ENCODE measurements at regions not wholly inside any gene's neighbourhood (a gene's known extent, or its start where the extent isn't known, plus 50 kb on each side); places are given as distances from the start of the nearest gene placed in this dataset.

GRCh38 chr15:26433060-26433459 is 339.8 kb downstream of the GABRB3 start:
- no peak overlapping the region for H3K4me3 Mint-ChIP-seq
- H3K36me3 Mint-ChIP-seq (ENCODE audit: low read depth) = no peaks in the 10 kb centered on the region
- H3K9me3 Mint-ChIP-seq = peaks cover 54% of the 10 kb centered on the region

GRCh38 chr15:26421065-26421464 is 351.8 kb downstream of the GABRB3 start:
- no peaks in the 10 kb centered on the region for H3K4me1 Mint-ChIP-seq (ENCODE audit: low read depth)
- H3K9me3 Mint-ChIP-seq = peaks cover 23% of the 10 kb centered on the region
- no peaks in the 10 kb centered on the region for H3K27me3 Mint-ChIP-seq (ENCODE audit: low read depth)
- no peaks in the 10 kb centered on the region for H3K36me3 Mint-ChIP-seq (ENCODE audit: low read depth)
- DNase-seq (ENCODE audit: low spot score) = no peak
- H3K4me3 Mint-ChIP-seq = no peak overlapping the region
- no peak overlapping the region for H3K27ac Mint-ChIP-seq

More at GRCh38 chr15:26433060-26433459, 339.8 kb downstream of the GABRB3 start:
- Mint-ChIP-seq H3K4me1 (ENCODE audit: low read depth) (no peaks in the 10 kb centered on the region), H3K27ac (no peak overlapping the region), H3K27me3 (ENCODE audit: low read depth) (no peaks in the 10 kb centered on the region)
- no peak for DNase-seq (ENCODE audit: low spot score)

GRCh38 chr15:26395624-26396023 is 377.2 kb downstream of the GABRB3 start:
- no peaks in the 10 kb centered on the region for H3K36me3 Mint-ChIP-seq (ENCODE audit: low read depth)
- no peak overlapping the region for H3K27ac Mint-ChIP-seq
- no peak for DNase-seq (ENCODE audit: low spot score)
- H3K4me1 Mint-ChIP-seq (ENCODE audit: low read depth) = no peaks in the 10 kb centered on the region
- no peaks in the 10 kb centered on the region for H3K27me3 Mint-ChIP-seq (ENCODE audit: low read depth)
- H3K9me3 Mint-ChIP-seq = peaks cover 12% of the 10 kb centered on the region
- no peak overlapping the region for H3K4me3 Mint-ChIP-seq

GRCh38 chr15:26394801-26395200 is 378.1 kb downstream of the GABRB3 start:
- no peak for DNase-seq (ENCODE audit: low spot score)
- no peaks in the 10 kb centered on the region for H3K36me3 Mint-ChIP-seq (ENCODE audit: low read depth)

GRCh38 chr15:26392956-26393355 is 379.9 kb downstream of the GABRB3 start:
- Mint-ChIP-seq H3K36me3 (ENCODE audit: low read depth) (no peaks in the 10 kb centered on the region), H3K27ac (no peak overlapping the region), H3K27me3 (ENCODE audit: low read depth) (no peaks in the 10 kb centered on the region), H3K4me1 (ENCODE audit: low read depth) (no peaks in the 10 kb centered on the region), H3K4me3 (no peak overlapping the region), H3K9me3 (peaks cover 32% of the 10 kb centered on the region)
- DNase-seq (ENCODE audit: low spot score) = no peak

More at GRCh38 chr15:26394801-26395200, 378.1 kb downstream of the GABRB3 start:
- Mint-ChIP-seq H3K4me1 (ENCODE audit: low read depth) (no peaks in the 10 kb centered on the region), H3K27me3 (ENCODE audit: low read depth) (no peaks in the 10 kb centered on the region), H3K9me3 (peaks cover 17% of the 10 kb centered on the region), H3K4me3 (no peak overlapping the region), H3K27ac (no peak overlapping the region)

- Mint-ChIP-seq H3K4me3 (no peak overlapping the region), H3K4me1 (ENCODE audit: low read depth) (no peaks in the 10 kb centered on the region), H3K27me3 (ENCODE audit: low read depth) (no peaks in the 10 kb centered on the region), H3K27ac (no peak overlapping the region), H3K36me3 (ENCODE audit: low read depth) (no peaks in the 10 kb centered on the region), H3K9me3 (peaks cover 37% of the 10 kb centered on the region)
- DNase-seq (ENCODE audit: low spot score) = no peak
These were observed 381.2 kb downstream of the GABRB3 start for GRCh38 chr15:26391567-26392194.

GRCh38 chr15:26382444-26383072 is 390.3 kb downstream of the GABRB3 start:
- no peak overlapping the region for H3K27ac Mint-ChIP-seq
- DNase-seq (ENCODE audit: low spot score) = no peak
- no peaks in the 10 kb centered on the region for H3K36me3 Mint-ChIP-seq (ENCODE audit: low read depth)
- no peak overlapping the region for H3K4me3 Mint-ChIP-seq
- no peaks in the 10 kb centered on the region for H3K27me3 Mint-ChIP-seq (ENCODE audit: low read depth)
- H3K9me3 Mint-ChIP-seq = peaks cover 46% of the 10 kb centered on the region
- no peaks in the 10 kb centered on the region for H3K4me1 Mint-ChIP-seq (ENCODE audit: low read depth)

GRCh38 chr15:26378304-26378703 is 394.6 kb downstream of the GABRB3 start:
- Mint-ChIP-seq H3K27ac (no peak overlapping the region), H3K4me3 (no peak overlapping the region), H3K27me3 (ENCODE audit: low read depth) (no peaks in the 10 kb centered on the region), H3K4me1 (ENCODE audit: low read depth) (no peaks in the 10 kb centered on the region), H3K36me3 (ENCODE audit: low read depth) (no peaks in the 10 kb centered on the region), H3K9me3 (peaks cover 66% of the 10 kb centered on the region)
- no peak for DNase-seq (ENCODE audit: low spot score)

- Mint-ChIP-seq H3K36me3 (ENCODE audit: low read depth) (no peaks in the 10 kb centered on the region), H3K4me1 (ENCODE audit: low read depth) (no peaks in the 10 kb centered on the region), H3K27ac (no peak overlapping the region), H3K9me3 (peaks cover 72% of the 10 kb centered on the region), H3K4me3 (no peak overlapping the region), H3K27me3 (ENCODE audit: low read depth) (no peaks in the 10 kb centered on the region)
- DNase-seq (ENCODE audit: low spot score) = no peak
These were observed 396.6 kb downstream of the GABRB3 start for GRCh38 chr15:26376243-26376642.

GRCh38 chr15:26374806-26375205 is 398.1 kb downstream of the GABRB3 start:
- Mint-ChIP-seq H3K4me1 (ENCODE audit: low read depth) (no peaks in the 10 kb centered on the region), H3K9me3 (peaks cover 71% of the 10 kb centered on the region), H3K27me3 (ENCODE audit: low read depth) (no peaks in the 10 kb centered on the region), H3K4me3 (no peak overlapping the region), H3K36me3 (ENCODE audit: low read depth) (no peaks in the 10 kb centered on the region), H3K27ac (no peak overlapping the region)
- no peak for DNase-seq (ENCODE audit: low spot score)

- no peak for DNase-seq (ENCODE audit: low spot score)
- Mint-ChIP-seq H3K27ac (no peak overlapping the region), H3K4me3 (no peak overlapping the region), H3K4me1 (ENCODE audit: low read depth) (no peaks in the 10 kb centered on the region), H3K27me3 (ENCODE audit: low read depth) (no peaks in the 10 kb centered on the region), H3K9me3 (peaks cover 57% of the 10 kb centered on the region), H3K36me3 (ENCODE audit: low read depth) (no peaks in the 10 kb centered on the region)
These were observed 400.2 kb downstream of the GABRB3 start for GRCh38 chr15:26372706-26373105.

- Mint-ChIP-seq H3K27me3 (ENCODE audit: low read depth) (no peaks in the 10 kb centered on the region), H3K27ac (no peak overlapping the region), H3K4me3 (no peak overlapping the region), H3K36me3 (ENCODE audit: low read depth) (no peaks in the 10 kb centered on the region), H3K9me3 (peaks cover 33% of the 10 kb centered on the region), H3K4me1 (ENCODE audit: low read depth) (no peaks in the 10 kb centered on the region)
- no peak for DNase-seq (ENCODE audit: low spot score)
These were observed 407.8 kb downstream of the GABRB3 start for GRCh38 chr15:26365077-26365476.

- no peak overlapping the region for H3K27ac Mint-ChIP-seq
- no peaks in the 10 kb centered on the region for H3K4me1 Mint-ChIP-seq (ENCODE audit: low read depth)
- no peaks in the 10 kb centered on the region for H3K36me3 Mint-ChIP-seq (ENCODE audit: low read depth)
- no peaks in the 10 kb centered on the region for H3K27me3 Mint-ChIP-seq (ENCODE audit: low read depth)
- no peak overlapping the region for H3K4me3 Mint-ChIP-seq
- H3K9me3 Mint-ChIP-seq = peaks cover 27% of the 10 kb centered on the region
- no peak for DNase-seq (ENCODE audit: low spot score)
These were observed 413.0 kb downstream of the GABRB3 start for GRCh38 chr15:26359855-26360254.

GRCh38 chr15:26358708-26359107 is 414.2 kb downstream of the GABRB3 start:
- no peak for DNase-seq (ENCODE audit: low spot score)
- H3K27me3 Mint-ChIP-seq (ENCODE audit: low read depth) = no peaks in the 10 kb centered on the region
- no peak overlapping the region for H3K4me3 Mint-ChIP-seq
- H3K4me1 Mint-ChIP-seq (ENCODE audit: low read depth) = no peaks in the 10 kb centered on the region
- H3K36me3 Mint-ChIP-seq (ENCODE audit: low read depth) = no peaks in the 10 kb centered on the region
- no peak overlapping the region for H3K27ac Mint-ChIP-seq
- peaks cover 27% of the 10 kb centered on the region for H3K9me3 Mint-ChIP-seq

GRCh38 chr15:26357653-26358052 is 415.2 kb downstream of the GABRB3 start:
- Mint-ChIP-seq H3K27me3 (ENCODE audit: low read depth) (no peaks in the 10 kb centered on the region), H3K4me3 (no peak overlapping the region), H3K36me3 (ENCODE audit: low read depth) (no peaks in the 10 kb centered on the region), H3K27ac (no peak overlapping the region), H3K4me1 (ENCODE audit: low read depth) (no peaks in the 10 kb centered on the region), H3K9me3 (peaks cover 25% of the 10 kb centered on the region)
- DNase-seq (ENCODE audit: low spot score) = no peak
